ENCODE measurements at regions not wholly inside any gene's neighbourhood (a gene's known extent, or its start where the extent isn't known, plus 50 kb on each side); places are given as distances from the start of the nearest gene placed in this dataset.

DNA sequence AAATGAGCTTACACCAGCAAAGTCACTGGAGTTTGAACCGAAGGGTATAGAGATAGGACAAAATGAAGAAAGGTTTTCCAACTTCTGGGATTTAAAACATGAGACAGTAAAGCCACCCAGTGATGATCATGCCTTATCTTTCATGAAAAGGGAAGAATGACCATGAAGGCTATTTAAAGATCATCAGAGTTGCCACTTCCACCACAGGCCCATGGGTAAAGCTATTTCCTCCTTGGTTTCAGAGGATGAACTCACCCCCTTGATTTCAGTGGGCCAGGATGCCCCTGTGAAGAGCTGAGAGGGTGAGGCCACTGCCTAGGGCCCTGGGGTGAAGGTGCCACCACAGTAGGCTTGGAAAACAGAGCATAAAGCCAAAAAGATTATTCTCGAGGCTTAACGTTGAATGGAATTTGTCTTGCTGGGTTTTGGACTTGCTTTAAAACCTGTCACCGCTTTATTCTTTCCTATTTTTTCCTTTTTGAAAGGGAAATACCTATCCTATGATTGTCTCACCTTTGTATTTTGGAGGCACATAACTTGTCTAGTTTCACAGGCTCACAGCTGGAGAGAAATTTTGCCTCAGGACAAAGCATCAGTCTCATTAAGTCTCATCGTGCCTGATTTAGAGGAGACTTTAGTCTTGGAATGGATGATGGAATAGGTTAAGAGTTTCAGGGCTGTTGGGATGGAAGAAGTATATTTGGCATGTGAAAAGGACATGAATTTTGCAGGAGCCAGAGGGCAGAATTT, 254.0 kb downstream of the SNCA start:
- TF ChIP-seq, protein P1, sequence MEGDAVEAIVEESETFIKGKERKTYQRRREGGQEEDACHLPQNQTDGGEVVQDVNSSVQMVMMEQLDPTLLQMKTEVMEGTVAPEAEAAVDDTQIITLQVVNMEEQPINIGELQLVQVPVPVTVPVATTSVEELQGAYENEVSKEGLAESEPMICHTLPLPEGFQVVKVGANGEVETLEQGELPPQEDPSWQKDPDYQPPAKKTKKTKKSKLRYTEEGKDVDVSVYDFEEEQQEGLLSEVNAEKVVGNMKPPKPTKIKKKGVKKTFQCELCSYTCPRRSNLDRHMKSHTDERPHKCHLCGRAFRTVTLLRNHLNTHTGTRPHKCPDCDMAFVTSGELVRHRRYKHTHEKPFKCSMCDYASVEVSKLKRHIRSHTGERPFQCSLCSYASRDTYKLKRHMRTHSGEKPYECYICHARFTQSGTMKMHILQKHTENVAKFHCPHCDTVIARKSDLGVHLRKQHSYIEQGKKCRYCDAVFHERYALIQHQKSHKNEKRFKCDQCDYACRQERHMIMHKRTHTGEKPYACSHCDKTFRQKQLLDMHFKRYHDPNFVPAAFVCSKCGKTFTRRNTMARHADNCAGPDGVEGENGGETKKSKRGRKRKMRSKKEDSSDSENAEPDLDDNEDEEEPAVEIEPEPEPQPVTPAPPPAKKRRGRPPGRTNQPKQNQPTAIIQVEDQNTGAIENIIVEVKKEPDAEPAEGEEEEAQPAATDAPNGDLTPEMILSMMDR (IDR thresholded peaks at IDR 0.05), result no peak
- no peak for TF ChIP-seq POLR2A (IDR thresholded peaks at IDR 0.05)
